GM12872 (cell line): ENCODE measurements at regions not wholly inside any gene's neighbourhood (a gene's known extent, or its start where the extent isn't known, plus 50 kb on each side); places are given as distances from the start of the nearest gene placed in this dataset.

Source experiments
- CTCF ChIP-seq: IDR thresholded peaks from 3 replicates; pipeline ENCODE4 v1.5.1; 2011; ENCODE audit warnings: low read depth, mild to moderate bottlenecking, low read length, moderate library complexity; ENCODE audit not compliant: insufficient read depth

GRCh38 chrX:80237072-80237471 lies 183.2 kb upstream of the TENT5D start:
- no peak for TF ChIP-seq CTCF

GRCh38 chrX:80246271-80246670 lies 174.0 kb upstream of the TENT5D start:
- TF ChIP-seq CTCF = no peak

- no peak for TF ChIP-seq CTCF
Observed at GRCh38 chrX:80266287-80266686, 154.0 kb upstream of the TENT5D start.

- TF ChIP-seq CTCF = no peak
Observed at GRCh38 chrX:80266979-80267378, 153.3 kb upstream of the TENT5D start.

GRCh38 chrX:80267790-80268189 lies 152.5 kb upstream of the TENT5D start:
- TF ChIP-seq CTCF = no peak

GRCh38 chrX:80282535-80282934 lies 137.7 kb upstream of the TENT5D start:
- TF ChIP-seq CTCF = no peak

- TF ChIP-seq CTCF = peak; percentile 52
Observed at GRCh38 chrX:80285131-80285773, 135.0 kb upstream of the TENT5D start.
